ENCODE measurements at regions not wholly inside any gene's neighbourhood (a gene's known extent, or its start where the extent isn't known, plus 50 kb on each side); places are given as distances from the start of the nearest gene placed in this dataset.

- DNase-seq (ENCODE audit: low read depth in 3 of 3): no peak
These were observed 497.8 kb upstream of the MYT1L start for GRCh38 chr2:2828774-2829368.

- no peak for DNase-seq (ENCODE audit: low read depth in 3 of 3)
These were observed 496.7 kb upstream of the MYT1L start for GRCh38 chr2:2827761-2828221.

- no peak for DNase-seq (ENCODE audit: low read depth in 3 of 3)
These were observed 496.1 kb upstream of the MYT1L start for GRCh38 chr2:2827046-2827636.

- DNase-seq (ENCODE audit: low read depth in 3 of 3): no peak
These were observed 495.5 kb upstream of the MYT1L start for GRCh38 chr2:2826621-2827020.

GRCh38 chr2:2826209-2826551, 495.1 kb upstream of the MYT1L start:
- no peak for DNase-seq (ENCODE audit: low read depth in 3 of 3)

- no peak for DNase-seq (ENCODE audit: low read depth in 3 of 3)
These were observed 494.6 kb upstream of the MYT1L start for GRCh38 chr2:2825516-2826208.

- DNase-seq (ENCODE audit: low read depth in 3 of 3): no peak
These were observed 494.0 kb upstream of the MYT1L start for GRCh38 chr2:2825062-2825461.

- no peak for DNase-seq (ENCODE audit: low read depth in 3 of 3)
These were observed 493.5 kb upstream of the MYT1L start for GRCh38 chr2:2824588-2824987.

- no peak for DNase-seq (ENCODE audit: low read depth in 3 of 3)
These were observed 492.1 kb upstream of the MYT1L start for GRCh38 chr2:2823061-2823753.

- no peak for DNase-seq (ENCODE audit: low read depth in 3 of 3)
These were observed 491.1 kb upstream of the MYT1L start for GRCh38 chr2:2822143-2822542.

GRCh38 chr2:2812648-2813047, 481.6 kb upstream of the MYT1L start:
- DNase-seq (ENCODE audit: low read depth in 3 of 3): no peak

GRCh38 chr2:2812117-2812516, 481.0 kb upstream of the MYT1L start:
- no peak for DNase-seq (ENCODE audit: low read depth in 3 of 3)

- DNase-seq (ENCODE audit: low read depth in 3 of 3): no peak
These were observed 479.4 kb upstream of the MYT1L start for GRCh38 chr2:2810504-2810903.

- no peak for DNase-seq (ENCODE audit: low read depth in 3 of 3)
These were observed 478.7 kb upstream of the MYT1L start for GRCh38 chr2:2809771-2810170.

- no peak for DNase-seq (ENCODE audit: low read depth in 3 of 3)
These were observed 477.5 kb upstream of the MYT1L start for GRCh38 chr2:2808551-2809058.

GRCh38 chr2:2806711-2807110, 475.6 kb upstream of the MYT1L start:
- DNase-seq (ENCODE audit: low read depth in 3 of 3): no peak

GRCh38 chr2:2805263-2805662, 474.2 kb upstream of the MYT1L start:
- no peak for DNase-seq (ENCODE audit: low read depth in 3 of 3)

GRCh38 chr2:2804528-2804927, 473.5 kb upstream of the MYT1L start:
- DNase-seq (ENCODE audit: low read depth in 3 of 3): no peak

GRCh38 chr2:2801458-2801857, 470.4 kb upstream of the MYT1L start:
- no peak for DNase-seq (ENCODE audit: low read depth in 3 of 3)

GRCh38 chr2:2800697-2801096, 469.6 kb upstream of the MYT1L start:
- DNase-seq (ENCODE audit: low read depth in 3 of 3): no peak

- no peak for DNase-seq (ENCODE audit: low read depth in 3 of 3)
These were observed 468.9 kb upstream of the MYT1L start for GRCh38 chr2:2800001-2800400.

- no peak for DNase-seq (ENCODE audit: low read depth in 3 of 3)
These were observed 468.1 kb upstream of the MYT1L start for GRCh38 chr2:2799151-2799697.
